Stimulated activated CD4-positive, alpha-beta T cell treated with anti-CD3 and anti-CD28 coated beads, Interleukin-4, amount 100 ng/mL, for 1 hour (primary cell): ENCODE measurements at regions not wholly inside any gene's neighbourhood (a gene's known extent, or its start where the extent isn't known, plus 50 kb on each side); places are given as distances from the start of the nearest gene placed in this dataset.
"Not testable (repeated sequence)": the region's sequence is repeated elsewhere in the genome, so short reads cannot be mapped to it uniquely, and the experiment has no call there.

Experiments used
- DNase-seq: peaks from one replicate; pipeline ENCODE4 v3.0.0-alpha.2; 2020

- no peak for DNase-seq
These were observed 815.3 kb downstream of the RNF144A start for GRCh38 chr2:7732497-7732896.

GRCh38 chr2:7736646-7737305, 819.6 kb downstream of the RNF144A start:
- DNase-seq = no peak

GRCh38 chr2:7738596-7738995, 821.4 kb downstream of the RNF144A start:
- no peak for DNase-seq

GRCh38 chr2:7740114-7740513, 822.9 kb downstream of the RNF144A start:
- no peak for DNase-seq

GRCh38 chr2:7742301-7742700, 825.1 kb downstream of the RNF144A start:
- DNase-seq = no peak

- no peak for DNase-seq
These were observed 827.6 kb downstream of the RNF144A start for GRCh38 chr2:7744827-7745226.

- no peak for DNase-seq
These were observed 828.2 kb downstream of the RNF144A start for GRCh38 chr2:7745369-7745768.

GRCh38 chr2:7748717-7749415, 831.7 kb downstream of the RNF144A start:
- no peak for DNase-seq

GRCh38 chr2:7749895-7750559, 832.8 kb downstream of the RNF144A start:
- no peak for DNase-seq

- no peak for DNase-seq
These were observed 835.1 kb downstream of the RNF144A start for GRCh38 chr2:7752291-7752690.

GRCh38 chr2:7753777-7754176, 836.6 kb downstream of the RNF144A start:
- no peak for DNase-seq

GRCh38 chr2:7755879-7756278, 838.7 kb downstream of the RNF144A start:
- no peak for DNase-seq

- no peak for DNase-seq
These were observed 841.0 kb downstream of the RNF144A start for GRCh38 chr2:7758073-7758759.

GRCh38 chr2:7759898-7760297, 842.7 kb downstream of the RNF144A start:
- no peak for DNase-seq

- DNase-seq = not testable (repeated sequence)
These were observed 846.2 kb downstream of the RNF144A start for GRCh38 chr2:7763418-7763817.

GRCh38 chr2:7765236-7765635, 848.0 kb downstream of the RNF144A start:
- DNase-seq = no peak

GRCh38 chr2:7766088-7766722, 849.0 kb downstream of the RNF144A start:
- DNase-seq = no peak

GRCh38 chr2:7766978-7767565, 849.9 kb downstream of the RNF144A start:
- DNase-seq = no peak

GRCh38 chr2:7767902-7768301, 850.7 kb downstream of the RNF144A start:
- no peak for DNase-seq

- no peak for DNase-seq
These were observed 854.6 kb downstream of the RNF144A start for GRCh38 chr2:7771781-7772180.

GRCh38 chr2:7773362-7774360, 856.4 kb downstream of the RNF144A start:
- DNase-seq = no peak
